Suppressor macrophage (primary cell): ENCODE measurements at regions not wholly inside any gene's neighbourhood (a gene's known extent, or its start where the extent isn't known, plus 50 kb on each side); places are given as distances from the start of the nearest gene placed in this dataset.

ENCODE experiments used
- DNase-seq, 4 experiments: peaks; one replicate each; pipeline ENCODE4 v3.0.0-alpha.2; 2020 to 2022

DNA sequence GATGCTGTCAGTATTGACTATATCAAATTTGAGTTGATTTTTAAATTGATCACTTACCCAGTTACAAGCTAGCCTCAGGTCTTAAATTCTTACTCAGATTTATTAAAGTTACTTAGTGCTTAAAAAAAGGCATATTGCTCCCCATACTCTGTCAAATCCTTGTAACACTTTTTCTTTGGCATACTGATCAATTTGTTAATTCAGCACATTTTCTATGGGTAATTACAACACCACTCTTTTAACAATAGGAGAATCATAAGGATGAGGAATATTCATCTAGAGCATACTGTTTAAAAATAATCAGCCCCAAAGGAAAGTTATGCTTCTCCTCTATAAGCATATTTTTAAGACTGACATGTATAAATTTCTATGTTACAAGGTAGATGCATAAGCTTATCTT, 482.5 kb downstream of the PABPC4L start:
- DNase-seq, result no peak

GRCh38 chr4:133714211-133714610, 487.4 kb downstream of the PABPC4L start:
- DNase-seq, result no peak

GRCh38 chr4:133713340-133713739, 488.2 kb downstream of the PABPC4L start:
- DNase-seq, result no peak

- DNase-seq, result no peak
These were observed 489.8 kb downstream of the PABPC4L start for GRCh38 chr4:133711817-133712216.

- DNase-seq, result no peak
These were observed 507.2 kb downstream of the PABPC4L start for GRCh38 chr4:133694416-133694815.

DNA sequence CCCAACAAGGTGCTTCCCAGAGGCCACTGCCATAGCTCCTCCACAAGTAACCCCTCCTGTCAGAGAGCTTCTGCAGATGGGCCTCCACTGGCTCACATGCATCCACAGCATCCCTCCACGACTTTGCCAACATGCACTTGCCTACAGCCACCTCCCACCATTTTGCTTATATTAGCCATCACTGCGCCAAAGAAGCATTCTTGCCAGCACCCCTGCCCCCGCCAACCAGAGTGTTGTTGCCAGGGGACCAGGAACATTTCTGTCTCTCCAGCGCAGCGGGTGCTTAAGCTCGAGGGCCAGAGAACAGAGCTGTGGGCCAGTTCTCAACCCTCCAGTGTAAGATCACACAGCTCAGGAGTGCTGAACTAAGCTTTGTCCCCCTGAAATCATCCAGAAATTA, 517.6 kb downstream of the PABPC4L start:
- no peak for DNase-seq

DNA sequence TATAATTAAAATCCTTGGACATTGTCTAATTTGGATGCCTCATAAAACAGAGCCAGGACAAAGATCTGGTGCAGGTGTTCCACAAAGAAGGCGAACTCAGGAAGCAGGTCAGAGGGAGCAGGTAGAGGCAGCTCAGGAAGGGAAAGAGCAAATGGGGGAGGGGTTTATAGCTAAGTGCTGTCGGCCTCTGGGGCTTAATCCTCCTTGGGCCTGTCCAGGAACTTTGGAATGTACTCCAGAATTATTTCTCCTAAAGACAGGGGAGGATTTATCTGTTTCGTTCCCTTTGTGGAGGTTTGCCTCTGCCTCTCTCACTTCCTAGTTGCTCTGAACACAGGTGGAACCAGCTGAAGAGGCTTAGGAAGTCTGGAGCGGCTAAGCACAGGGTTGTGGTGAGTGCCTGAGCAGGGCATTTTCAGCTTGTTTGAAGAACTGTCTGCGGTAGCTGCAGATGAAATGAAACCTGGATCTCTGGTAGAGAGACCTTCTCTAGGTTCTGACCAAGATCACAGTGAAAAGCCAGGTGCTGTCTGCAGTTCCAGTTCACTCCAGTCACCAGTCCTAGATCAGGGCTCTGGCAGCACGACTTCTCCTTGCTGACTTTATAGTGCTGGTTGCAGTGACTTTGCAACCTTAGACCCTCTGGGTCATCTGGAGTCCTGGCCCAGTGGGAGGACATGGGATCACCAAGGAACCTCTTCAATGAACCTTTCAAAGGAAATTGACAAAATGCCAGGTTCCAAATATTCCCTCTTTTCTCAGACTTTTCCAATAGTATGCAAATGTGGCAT, 519.2 kb downstream of the PCDH10 start:
- no peak for DNase-seq

DNA sequence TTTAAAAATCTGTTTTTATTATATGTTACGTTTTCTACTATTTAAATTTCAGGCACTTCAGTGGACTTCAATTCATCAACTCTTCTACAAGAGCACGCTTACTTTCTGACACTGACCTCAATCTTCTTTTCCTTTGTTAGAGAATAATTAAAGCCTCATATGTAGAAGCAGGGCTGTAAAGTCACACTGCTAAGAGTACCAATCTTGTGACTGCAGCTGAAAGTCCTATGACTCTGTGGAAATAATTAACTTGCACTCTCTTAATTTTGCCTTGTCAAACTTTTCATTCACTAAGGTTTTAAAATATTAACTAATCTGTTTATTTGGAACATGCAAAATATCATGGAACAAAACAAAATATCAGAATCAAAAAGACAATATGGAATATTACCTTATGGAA, 498.1 kb downstream of the PCDH10 start:
- no peak for DNase-seq

DNA sequence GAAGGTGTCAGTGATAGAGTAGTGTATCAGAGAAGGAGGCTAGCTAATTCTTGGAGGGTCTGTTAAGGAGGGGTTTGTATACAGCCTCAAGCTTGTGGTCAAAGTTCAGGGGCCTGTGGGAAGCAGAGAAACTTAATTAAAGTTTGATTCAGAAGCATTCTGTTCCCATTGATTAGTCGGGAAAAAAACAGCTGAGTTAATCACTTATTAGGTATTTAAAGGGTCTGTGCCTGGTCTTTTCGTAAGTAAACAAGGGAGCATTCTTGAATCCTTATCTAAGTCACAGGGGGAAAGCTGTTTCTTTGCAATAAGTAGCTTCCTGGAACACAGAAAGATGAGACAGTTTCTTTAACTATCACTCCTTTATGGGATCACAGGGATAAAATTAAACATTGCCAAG, 492.1 kb downstream of the PCDH10 start:
- no peak for DNase-seq

- no peak for DNase-seq
These were observed 489.7 kb downstream of the PCDH10 start for GRCh38 chr4:133638751-133639150.

DNA sequence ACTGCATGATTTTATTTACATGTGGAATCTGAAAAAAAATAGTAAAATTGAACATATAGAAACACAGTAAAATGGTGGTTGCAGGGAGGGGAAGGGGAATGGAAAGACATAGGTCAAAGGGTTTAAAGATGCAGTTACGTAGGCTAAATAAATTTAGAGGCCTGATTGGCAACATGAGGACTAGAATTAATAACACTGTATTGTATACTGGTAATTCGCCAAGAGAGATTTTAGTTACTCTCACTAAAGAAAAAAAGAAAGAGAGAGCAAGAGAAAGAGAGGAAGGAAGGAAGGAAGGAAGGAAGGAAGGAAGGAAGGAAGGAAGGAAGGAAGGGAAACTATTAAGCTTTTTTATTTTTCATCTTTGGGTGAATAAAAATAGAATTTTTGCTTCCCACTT, 488.1 kb downstream of the PCDH10 start:
- DNase-seq, result no peak

- DNase-seq, result no peak
These were observed 475.6 kb downstream of the PCDH10 start for GRCh38 chr4:133624744-133625143.

DNA sequence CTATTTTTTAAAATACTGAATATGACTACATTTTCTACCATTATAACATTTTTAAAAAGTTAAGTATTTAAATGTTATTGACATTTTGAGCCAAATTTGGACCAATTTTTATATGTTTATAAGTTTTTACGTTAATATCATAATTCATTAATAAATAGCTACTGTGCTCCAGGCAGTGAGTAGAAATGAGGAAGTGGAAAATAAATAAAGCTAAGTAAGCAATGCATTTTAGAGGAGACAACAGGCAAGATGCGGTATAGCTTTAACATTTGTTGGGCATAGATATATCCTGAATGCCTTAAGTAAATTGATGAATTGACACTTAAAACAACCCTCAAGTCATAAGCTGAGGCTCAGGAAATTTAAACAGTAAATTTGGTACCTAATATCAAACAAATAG, 474.8 kb downstream of the PCDH10 start:
- DNase-seq, result peak in 1 of 4 experiments; percentile 1

DNA sequence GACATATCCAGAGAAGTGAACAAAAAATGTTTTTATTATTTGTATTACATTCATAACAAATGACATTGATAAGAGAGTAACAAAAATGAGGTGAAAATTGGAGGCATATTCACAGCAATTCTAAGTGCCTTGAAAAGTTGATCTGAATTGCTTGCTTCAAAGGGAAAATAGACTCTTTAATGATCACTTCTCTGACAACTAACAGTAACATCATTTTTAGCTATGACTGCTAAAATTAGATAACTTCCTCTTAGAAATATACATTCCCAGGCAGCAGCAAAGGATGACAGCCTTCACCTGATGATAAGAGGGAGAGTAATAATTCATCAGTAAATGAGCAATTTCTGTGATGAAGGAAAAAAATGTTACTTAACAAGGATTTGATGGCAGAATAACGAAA, 472.5 kb downstream of the PCDH10 start:
- no peak for DNase-seq

DNA sequence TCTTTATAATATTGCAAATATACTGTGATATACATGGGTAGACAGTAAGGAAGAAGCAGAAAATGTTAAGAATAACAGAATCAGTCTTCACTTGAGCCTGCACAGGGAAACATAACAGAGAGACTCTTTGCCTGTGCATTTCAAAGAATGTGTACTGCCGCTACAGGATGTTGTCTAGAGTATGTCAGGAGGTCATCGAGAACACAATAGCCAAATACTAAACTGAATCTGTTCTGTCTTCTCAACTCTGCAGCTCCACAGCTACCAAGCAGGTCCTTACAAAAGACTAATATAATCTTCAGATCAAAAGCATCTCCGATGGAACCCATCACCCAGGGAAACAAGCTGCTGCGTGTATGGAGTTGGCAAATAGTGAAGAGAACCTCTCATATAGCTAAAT, 471.5 kb downstream of the PCDH10 start:
- DNase-seq, result no peak

GRCh38 chr4:133618963-133619362, 469.9 kb downstream of the PCDH10 start:
- peak in 1 of 4 experiments; percentile 2 for DNase-seq

GRCh38 chr4:133600008-133600407, 450.9 kb downstream of the PCDH10 start:
- no peak for DNase-seq

GRCh38 chr4:133598779-133599178, 449.7 kb downstream of the PCDH10 start:
- no peak for DNase-seq

DNA sequence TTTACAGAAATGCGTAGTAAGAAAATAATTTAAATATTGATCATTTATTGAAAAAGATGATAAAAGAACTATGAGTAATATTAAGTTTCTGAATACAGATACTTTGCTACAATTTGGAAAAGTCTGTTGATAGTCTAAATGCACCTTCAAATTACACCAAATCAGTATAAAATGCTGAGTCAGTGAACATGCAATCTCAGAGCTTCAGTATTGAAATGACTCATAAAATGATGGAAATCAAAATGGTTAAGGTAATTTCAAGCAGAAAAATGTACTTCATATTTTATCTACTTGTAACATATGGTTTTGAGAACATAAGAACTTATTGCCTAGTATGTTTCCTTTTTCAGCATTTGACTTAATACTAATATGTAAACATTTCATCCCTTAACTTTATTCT, 448.2 kb downstream of the PCDH10 start:
- DNase-seq, result no peak

- no peak for DNase-seq
These were observed 447.4 kb downstream of the PCDH10 start for GRCh38 chr4:133596459-133596858.

GRCh38 chr4:133594390-133595207, 445.5 kb downstream of the PCDH10 start:
- no peak for DNase-seq

DNA sequence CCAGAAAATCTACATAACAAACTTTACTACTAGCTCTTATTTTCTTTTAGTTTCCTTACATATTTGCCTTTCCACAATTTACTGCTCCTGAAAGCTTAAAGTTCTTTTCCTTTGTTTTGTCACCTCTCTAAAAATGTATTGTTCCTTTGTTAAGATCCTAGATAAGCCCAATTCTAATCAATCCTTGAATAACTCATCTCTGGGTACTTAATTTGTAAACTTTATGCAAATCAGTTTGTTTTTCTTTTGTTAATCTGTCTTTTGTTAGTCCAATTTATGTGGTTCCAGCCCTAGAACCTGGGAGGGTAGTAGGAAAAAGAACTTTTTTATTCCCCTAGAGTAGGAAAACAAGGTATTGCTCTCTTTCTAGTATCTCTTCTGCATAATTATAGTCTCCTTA, 444.7 kb downstream of the PCDH10 start:
- no peak for DNase-seq

DNA sequence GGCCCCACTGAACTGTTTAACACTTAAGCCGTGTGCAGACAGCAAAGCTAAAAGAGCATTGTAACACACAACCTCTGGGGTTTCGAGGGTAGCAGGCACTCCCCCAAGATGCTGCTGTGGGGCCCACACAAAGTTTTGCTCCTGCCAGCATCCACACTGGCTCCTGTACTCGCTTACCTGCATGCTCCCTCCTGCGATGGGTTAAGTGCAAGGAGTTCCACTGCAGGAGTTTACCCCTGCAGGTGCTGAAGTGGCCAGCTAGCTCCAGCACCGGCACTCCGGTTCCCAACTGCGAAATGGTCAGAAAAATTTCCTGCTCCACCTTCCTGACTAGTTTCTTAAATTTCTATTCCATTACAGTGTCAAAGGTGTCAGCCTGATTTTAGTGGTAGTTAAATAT, 443.5 kb downstream of the PCDH10 start:
- no peak for DNase-seq

DNA sequence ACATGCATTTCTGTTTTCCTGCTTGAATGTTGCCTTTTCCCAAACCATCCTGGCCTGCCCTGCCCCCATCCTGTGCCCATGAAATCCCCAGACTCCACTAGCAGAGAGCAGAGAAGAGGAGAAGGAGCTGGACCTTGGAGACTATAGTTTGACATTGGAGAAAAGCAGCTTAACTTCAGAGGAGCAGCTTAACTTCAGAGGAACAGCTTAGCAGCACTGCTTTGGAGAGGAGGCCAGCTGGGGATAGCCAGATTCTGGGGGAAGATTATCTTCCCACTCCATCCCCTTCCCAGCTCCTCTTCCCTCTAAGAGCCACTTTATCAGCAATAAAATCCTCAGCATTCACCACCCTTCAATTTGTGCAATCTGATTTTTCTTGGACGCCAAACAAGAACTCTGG, 443.0 kb downstream of the PCDH10 start:
- DNase-seq, result no peak
